ENCODE measurements at regions not wholly inside any gene's neighbourhood (a gene's known extent, or its start where the extent isn't known, plus 50 kb on each side); places are given as distances from the start of the nearest gene placed in this dataset.

DNA sequence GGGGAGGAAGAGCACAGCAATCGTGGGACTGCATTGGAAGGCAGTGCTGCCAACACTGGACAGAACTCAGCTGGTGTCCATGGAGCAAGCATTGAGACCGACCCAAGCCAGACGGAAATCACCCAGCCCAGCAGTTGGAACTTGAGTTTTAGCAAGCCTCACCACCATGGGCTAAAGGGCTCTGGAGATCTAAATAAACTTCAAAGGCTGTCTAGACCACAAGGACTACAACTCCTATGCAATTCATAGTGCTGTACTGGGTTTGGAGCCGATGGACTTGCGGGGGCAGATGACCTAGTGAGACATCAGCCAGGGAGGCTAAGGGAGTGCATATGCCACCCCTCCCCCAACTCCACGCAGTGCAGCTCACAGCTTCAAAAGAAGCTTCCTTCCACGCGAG, 243.6 kb upstream of the SLC39A10 start:
- no peak for TF ChIP-seq POLR2A (IDR thresholded peaks at IDR 0.05)
- TF ChIP-seq, protein P1, sequence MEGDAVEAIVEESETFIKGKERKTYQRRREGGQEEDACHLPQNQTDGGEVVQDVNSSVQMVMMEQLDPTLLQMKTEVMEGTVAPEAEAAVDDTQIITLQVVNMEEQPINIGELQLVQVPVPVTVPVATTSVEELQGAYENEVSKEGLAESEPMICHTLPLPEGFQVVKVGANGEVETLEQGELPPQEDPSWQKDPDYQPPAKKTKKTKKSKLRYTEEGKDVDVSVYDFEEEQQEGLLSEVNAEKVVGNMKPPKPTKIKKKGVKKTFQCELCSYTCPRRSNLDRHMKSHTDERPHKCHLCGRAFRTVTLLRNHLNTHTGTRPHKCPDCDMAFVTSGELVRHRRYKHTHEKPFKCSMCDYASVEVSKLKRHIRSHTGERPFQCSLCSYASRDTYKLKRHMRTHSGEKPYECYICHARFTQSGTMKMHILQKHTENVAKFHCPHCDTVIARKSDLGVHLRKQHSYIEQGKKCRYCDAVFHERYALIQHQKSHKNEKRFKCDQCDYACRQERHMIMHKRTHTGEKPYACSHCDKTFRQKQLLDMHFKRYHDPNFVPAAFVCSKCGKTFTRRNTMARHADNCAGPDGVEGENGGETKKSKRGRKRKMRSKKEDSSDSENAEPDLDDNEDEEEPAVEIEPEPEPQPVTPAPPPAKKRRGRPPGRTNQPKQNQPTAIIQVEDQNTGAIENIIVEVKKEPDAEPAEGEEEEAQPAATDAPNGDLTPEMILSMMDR (IDR thresholded peaks at IDR 0.05): no peak

All from lower leg skin (tissue), 3 donors.